H9 (cell line): ENCODE measurements at regions not wholly inside any gene's neighbourhood (a gene's known extent, or its start where the extent isn't known, plus 50 kb on each side); places are given as distances from the start of the nearest gene placed in this dataset.

ENCODE experiments used
- DNase-seq: peaks from one replicate; pipeline ENCODE4 v3.0.0-alpha.2; 2017
- H2AFZ ChIP-seq: one replicate; pipeline ENCODE4 v1.6.1; 2013; ENCODE audit warnings: mild to moderate bottlenecking, low read length, control low read depth, moderate library complexity
- H2AK5ac ChIP-seq: 2 replicates; pipeline ENCODE4 v1.6.1; 2013; ENCODE audit warnings: low read length, control low read depth, mixed read lengths; ENCODE audit not compliant: insufficient read length
- H2BK120ac ChIP-seq: one replicate; pipeline ENCODE4 v1.6.1; 2013; ENCODE audit warnings: low read depth, mild to moderate bottlenecking, low read length, control low read depth, inconsistent platforms; ENCODE audit not compliant: poor library complexity, severe bottlenecking
- H2BK12ac ChIP-seq: 2 replicates; pipeline ENCODE4 v1.6.1; 2013; ENCODE audit warnings: low read length, control low read depth, mixed read lengths, low read depth; ENCODE audit not compliant: insufficient read length
- H2BK15ac ChIP-seq: 2 replicates; pipeline ENCODE4 v1.6.1; 2013; ENCODE audit warnings: low read depth, low read length, control low read depth
- H2BK20ac ChIP-seq: one replicate; pipeline ENCODE4 v1.6.1; 2013; ENCODE audit warnings: low read depth, mild to moderate bottlenecking, low read length, control low read depth, inconsistent platforms; ENCODE audit not compliant: poor library complexity, severe bottlenecking
- H2BK5ac ChIP-seq: 2 replicates; pipeline ENCODE4 v1.6.1; 2013; ENCODE audit warnings: low read length, control low read depth, mixed read lengths; ENCODE audit not compliant: insufficient read length
- H3K14ac ChIP-seq: 2 replicates; pipeline ENCODE4 v1.6.1; 2013; ENCODE audit warnings: low read length, control low read depth; ENCODE audit not compliant: insufficient read depth
- H3K18ac ChIP-seq: 2 replicates; pipeline ENCODE4 v1.6.1; 2013; ENCODE audit warnings: low read depth, mild to moderate bottlenecking, mixed read lengths, low read length, control low read depth; ENCODE audit not compliant: insufficient read length
- H3K23ac ChIP-seq: 2 replicates; pipeline ENCODE4 v1.6.1; 2013; ENCODE audit warnings: low read length, control low read depth, mixed read lengths, low read depth; ENCODE audit not compliant: insufficient read length
- H3K23me2 ChIP-seq: 2 replicates; pipeline ENCODE4 v1.6.1; 2013; ENCODE audit warnings: low read depth, mild to moderate bottlenecking, mixed read lengths, low read length, control low read depth; ENCODE audit not compliant: insufficient read length, poor library complexity, severe bottlenecking
- H3K27ac ChIP-seq: 2 replicates; pipeline ENCODE4 v1.5.1; 2013; ENCODE audit warnings: low read length, control low read depth, mixed read lengths, low read depth; ENCODE audit not compliant: insufficient read length
- H3K27me3 ChIP-seq: 2 replicates; pipeline ENCODE4 v1.6.1; 2013; ENCODE audit warnings: low read length, control low read depth, inconsistent platforms; ENCODE audit not compliant: insufficient read depth
- H3K4ac ChIP-seq: 2 replicates; pipeline ENCODE4 v1.6.1; 2013; ENCODE audit warnings: low read depth, mild to moderate bottlenecking, control low read depth, inconsistent platforms, low read length, moderate library complexity
- H3K4me1 ChIP-seq: 2 replicates; pipeline ENCODE4 v1.6.1; 2013; ENCODE audit warnings: low read length, control low read depth, inconsistent platforms; ENCODE audit not compliant: insufficient read depth
- H3K4me2 ChIP-seq: 2 replicates; pipeline ENCODE4 v1.6.1; 2013; ENCODE audit warnings: low read length, control low read depth, mixed read lengths; ENCODE audit not compliant: insufficient read length, insufficient read depth
- H3K56ac ChIP-seq: 2 replicates; pipeline ENCODE4 v1.6.1; 2013; ENCODE audit warnings: low read depth, mild to moderate bottlenecking, mixed read lengths, low read length, control low read depth; ENCODE audit not compliant: insufficient read length
- H3K79me1 ChIP-seq: 2 replicates; pipeline ENCODE4 v1.6.1; 2013; ENCODE audit warnings: low read depth, mild to moderate bottlenecking, moderate library complexity, low read length, control low read depth, inconsistent platforms; ENCODE audit not compliant: insufficient read depth, poor library complexity, severe bottlenecking
- H3K79me2 ChIP-seq: 2 replicates; pipeline ENCODE4 v1.6.1; 2013; ENCODE audit warnings: low read length, control low read depth, inconsistent platforms; ENCODE audit not compliant: insufficient read depth
- H3K9ac ChIP-seq: 2 replicates; pipeline ENCODE4 v1.6.1; 2013; ENCODE audit warnings: low read length, control low read depth, mixed read lengths; ENCODE audit not compliant: insufficient read length; ENCODE audit errors: extremely low read depth
- H3K9me3 ChIP-seq: one replicate; pipeline ENCODE4 v1.6.1; 2013; ENCODE audit warnings: low read depth, low read length, inconsistent platforms; ENCODE audit not compliant: control insufficient read depth
- H3T11ph ChIP-seq: one replicate; pipeline ENCODE4 v1.6.1; 2013; ENCODE audit warnings: mild to moderate bottlenecking, low read length, control low read depth, inconsistent platforms
- H4K20me1 ChIP-seq: one replicate; pipeline ENCODE4 v1.6.1; 2013; ENCODE audit not compliant: control insufficient read depth, insufficient read length, insufficient read depth
- H4K5ac ChIP-seq: 2 replicates; pipeline ENCODE4 v1.6.1; 2013; ENCODE audit warnings: low read depth, mild to moderate bottlenecking, mixed read lengths, low read length, control low read depth; ENCODE audit not compliant: insufficient read length
- H4K8ac ChIP-seq: replicated peaks from 2 replicates; pipeline ENCODE4 v1.6.1; 2013; ENCODE audit warnings: low read length, control low read depth, mixed read lengths, low read depth; ENCODE audit not compliant: insufficient read length
- H4K91ac ChIP-seq: 2 replicates; pipeline ENCODE4 v1.6.1; 2013; ENCODE audit warnings: low read depth, mild to moderate bottlenecking, moderate library complexity, mixed read lengths, low read length, control low read depth; ENCODE audit not compliant: insufficient read length
- H3K27ac Mint-ChIP-seq, 3 experiments: 2 replicates in 2 of 3; 3 replicates in 1 of 3; pipeline ENCODE4 v1.8.0; 2020 to 2021; ENCODE audit warnings: mixed read lengths in 3 of 3, mild to moderate bottlenecking in 1 of 3, moderate library complexity in 1 of 3
- H3K27me3 Mint-ChIP-seq: 2 replicates; pipeline ENCODE4 v1.8.0; 2021; ENCODE audit warnings: low read depth, mild to moderate bottlenecking, moderate library complexity, mixed read lengths
- H3K36me3 Mint-ChIP-seq, 3 experiments: 2 replicates in 2 of 3; 3 replicates in 1 of 3; pipeline ENCODE4 v1.8.0; 2020 to 2021; ENCODE audit warnings: low read depth in 3 of 3, mixed read lengths in 3 of 3; ENCODE audit not compliant: insufficient read depth in 1 of 3
- H3K4me1 Mint-ChIP-seq, 2 experiments: 2 replicates each; pipeline ENCODE4 v1.8.0; 2020; ENCODE audit warnings: mixed read lengths in 2 of 2
- H3K4me3 Mint-ChIP-seq, 2 experiments: 2 replicates in 1 of 2; 3 replicates in 1 of 2; pipeline ENCODE4 v1.8.0; 2020 to 2021; ENCODE audit warnings: mild to moderate bottlenecking in 2 of 2, mixed read lengths in 2 of 2, moderate library complexity in 1 of 2
- H3K9me3 Mint-ChIP-seq, 2 experiments: 2 replicates in 1 of 2; 3 replicates in 1 of 2; pipeline ENCODE4 v1.8.0; 2020; ENCODE audit warnings: mild to moderate bottlenecking in 2 of 2, mixed read lengths in 2 of 2, moderate library complexity in 1 of 2
- WGBS: extraction: QIAGEN DNeasy Blood & Tissue Kit; methylation state at CpG from one replicate; pipeline ENCODE4 v1.1.7; 2013; ENCODE audit warnings: missing lambda C conversion rate, low lambda C conversion rate, mixed read lengths; ENCODE audit not compliant: insufficient read length; ENCODE audit errors: extremely low coverage; 5-methylcytosine and 5-hydroxymethylcytosine counted together
- TF ChIP-seq, protein P1 (sequence below): fragments of 200-600 bp; sonication (generic); conservative IDR thresholded peaks from 3 replicates; pipeline ENCODE4 v1.8.0; 2021; ENCODE audit warnings: antibody characterized with exemption, mild to moderate bottlenecking

DNA sequence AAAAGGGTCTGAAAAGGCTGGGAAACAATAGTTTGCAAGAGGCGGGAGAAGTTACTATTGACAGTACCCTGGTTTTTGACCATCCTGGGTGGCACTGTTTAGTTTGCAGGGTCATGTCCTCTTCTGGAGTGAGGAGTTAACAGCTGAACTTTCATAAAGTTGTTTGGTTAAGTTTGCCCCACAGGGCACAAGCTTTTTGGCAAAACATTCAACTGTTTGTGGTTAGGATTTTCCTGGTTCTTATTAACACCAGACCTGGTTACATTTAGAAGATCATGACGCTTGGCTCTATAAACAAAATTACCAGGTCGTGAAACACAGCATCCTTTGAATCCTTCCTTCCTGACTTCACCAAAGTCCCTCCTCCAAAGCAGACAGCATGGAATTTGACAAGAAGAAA lies 106.1 kb downstream of the RIN2 start:
- no peaks in the 10 kb centered on the region for H3K4me1 ChIP-seq
- no CpG with 5 or more reads among the region's 3 CpGs for WGBS
- no peaks in the 10 kb centered on the region for H4K20me1 ChIP-seq
- H3K14ac ChIP-seq: no peak overlapping the region
- H3K9ac ChIP-seq: no peak overlapping the region
- H2AK5ac ChIP-seq: no peak overlapping the region
- no peak overlapping the region for H4K91ac ChIP-seq
- no peak overlapping the region for H3T11ph ChIP-seq
- Mint-ChIP-seq H3K36me3 (peaks cover 0 to 7% (median 5%) of the 10 kb centered on the region in 3 experiments; a peak in 4 of 7 replicates), H3K9me3 (peaks cover 8 to 9% of the 10 kb centered on the region in 2 experiments; a peak in 4 of 5 replicates), H3K27ac (no peak overlapping the region), H3K27me3 (peaks cover 9% of the 10 kb centered on the region; the same call in 1 of the 2 replicates), H3K4me1 (no peaks in the 10 kb centered on the region), H3K4me3 (no peak overlapping the region)
- TF ChIP-seq, protein P1, sequence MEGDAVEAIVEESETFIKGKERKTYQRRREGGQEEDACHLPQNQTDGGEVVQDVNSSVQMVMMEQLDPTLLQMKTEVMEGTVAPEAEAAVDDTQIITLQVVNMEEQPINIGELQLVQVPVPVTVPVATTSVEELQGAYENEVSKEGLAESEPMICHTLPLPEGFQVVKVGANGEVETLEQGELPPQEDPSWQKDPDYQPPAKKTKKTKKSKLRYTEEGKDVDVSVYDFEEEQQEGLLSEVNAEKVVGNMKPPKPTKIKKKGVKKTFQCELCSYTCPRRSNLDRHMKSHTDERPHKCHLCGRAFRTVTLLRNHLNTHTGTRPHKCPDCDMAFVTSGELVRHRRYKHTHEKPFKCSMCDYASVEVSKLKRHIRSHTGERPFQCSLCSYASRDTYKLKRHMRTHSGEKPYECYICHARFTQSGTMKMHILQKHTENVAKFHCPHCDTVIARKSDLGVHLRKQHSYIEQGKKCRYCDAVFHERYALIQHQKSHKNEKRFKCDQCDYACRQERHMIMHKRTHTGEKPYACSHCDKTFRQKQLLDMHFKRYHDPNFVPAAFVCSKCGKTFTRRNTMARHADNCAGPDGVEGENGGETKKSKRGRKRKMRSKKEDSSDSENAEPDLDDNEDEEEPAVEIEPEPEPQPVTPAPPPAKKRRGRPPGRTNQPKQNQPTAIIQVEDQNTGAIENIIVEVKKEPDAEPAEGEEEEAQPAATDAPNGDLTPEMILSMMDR: no peak
- no peak overlapping the region for H4K8ac ChIP-seq
- H3K18ac ChIP-seq: no peak overlapping the region
- H3K23ac ChIP-seq: no peak overlapping the region
- no peak overlapping the region for H3K4ac ChIP-seq
- H2AFZ ChIP-seq: no peak overlapping the region
- no peak overlapping the region for H2BK5ac ChIP-seq
- H3K56ac ChIP-seq: no peak overlapping the region
- H3K27ac ChIP-seq: no peak overlapping the region
- H3K9me3 ChIP-seq: no peaks in the 10 kb centered on the region
- no peak overlapping the region for H4K5ac ChIP-seq
- H2BK120ac ChIP-seq: no peak overlapping the region
- no peak overlapping the region for H2BK20ac ChIP-seq
- H3K23me2 ChIP-seq: no peaks in the 10 kb centered on the region
- H3K79me2 ChIP-seq: no peaks in the 10 kb centered on the region
- no peaks in the 10 kb centered on the region for H3K79me1 ChIP-seq
- no peak overlapping the region for H2BK12ac ChIP-seq
- no peaks in the 10 kb centered on the region for H3K27me3 ChIP-seq
- H3K4me2 ChIP-seq: no peak overlapping the region
- DNase-seq: no peak
- no peak overlapping the region for H2BK15ac ChIP-seq
